SW480 (cell line): ENCODE measurements at regions not wholly inside any gene's neighbourhood (a gene's known extent, or its start where the extent isn't known, plus 50 kb on each side); places are given as distances from the start of the nearest gene placed in this dataset.
"Not testable (repeated sequence)": the region's sequence is repeated elsewhere in the genome, so short reads cannot be mapped to it uniquely, and the experiment has no call there.

Experiments used
- DNase-seq: peaks from one replicate; pipeline ENCODE4 v3.0.0-alpha.2; 2016; ENCODE audit warnings: low spot score

DNA sequence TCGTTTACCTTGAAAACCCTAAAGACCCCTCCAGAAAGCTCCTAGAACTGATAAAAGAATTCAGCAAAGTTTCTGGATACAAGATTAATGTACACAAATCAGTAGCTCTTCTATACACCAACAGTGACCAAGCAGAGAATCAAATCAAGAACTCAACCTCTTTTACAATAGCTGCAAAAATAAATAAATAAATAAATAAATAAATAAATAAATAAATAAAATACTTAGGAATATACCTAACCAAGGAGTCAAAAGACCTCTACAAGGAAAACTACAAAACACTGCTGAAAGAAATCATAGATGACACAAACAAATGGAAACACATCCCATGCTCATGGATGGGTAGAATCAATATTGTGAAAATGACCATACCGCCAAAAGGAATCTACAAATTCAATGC is 186.8 kb upstream of the EOLA2 start:
- DNase-seq, result not testable (repeated sequence)

DNA sequence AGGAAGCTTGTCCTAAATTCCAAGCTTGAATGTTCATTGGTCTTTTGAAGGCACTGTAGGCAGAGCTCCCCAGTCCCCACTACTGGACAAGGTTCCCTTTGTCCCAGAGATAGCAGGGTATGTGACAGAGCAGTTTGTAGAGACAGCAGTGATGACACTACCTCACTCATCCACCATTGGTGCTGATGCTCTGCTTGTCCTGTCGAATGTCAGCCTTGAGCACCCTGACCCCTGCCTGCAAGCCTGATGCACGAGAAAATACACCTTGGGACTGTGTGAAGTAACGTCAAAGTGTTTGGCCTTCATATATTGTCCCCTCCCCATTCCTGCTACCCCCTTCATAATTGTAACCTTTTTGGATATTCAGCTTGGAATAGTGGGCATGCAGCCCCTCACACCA is 188.9 kb upstream of the EOLA2 start:
- DNase-seq, result no peak

DNA sequence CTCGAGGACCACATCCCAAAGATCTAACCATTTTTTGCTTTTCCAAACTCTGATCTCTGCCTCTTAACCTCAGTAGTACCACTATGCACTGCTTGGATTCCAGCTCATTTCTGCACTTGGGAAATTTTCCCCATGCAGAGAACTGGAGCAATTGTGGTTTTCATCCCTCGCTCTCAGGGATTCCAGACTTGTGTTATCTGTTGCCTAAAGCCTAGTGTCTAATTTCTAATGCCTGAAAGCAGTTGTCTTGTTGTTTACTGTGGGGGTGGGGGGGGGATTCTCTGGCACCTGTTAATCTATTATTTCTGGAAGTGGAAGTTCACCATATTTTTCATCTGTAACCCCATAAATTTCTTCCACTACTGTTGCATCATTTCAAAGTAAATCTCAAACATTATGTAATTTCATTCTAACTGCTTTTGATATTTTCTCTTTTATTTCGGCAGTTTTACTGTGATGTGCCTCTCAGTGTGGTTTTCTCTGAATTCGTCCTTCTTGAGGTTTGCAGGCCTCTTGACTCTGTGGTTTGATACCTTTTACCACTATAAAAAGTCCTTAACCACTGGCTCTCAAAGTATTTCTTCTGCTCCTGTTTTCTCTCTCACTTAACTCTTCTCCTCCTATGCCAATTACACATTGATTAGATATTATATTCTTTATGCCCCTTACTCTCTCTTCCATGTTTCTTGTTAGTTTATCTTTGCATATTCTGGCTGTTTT is 205.6 kb upstream of the EOLA2 start:
- DNase-seq, result no peak

DNA sequence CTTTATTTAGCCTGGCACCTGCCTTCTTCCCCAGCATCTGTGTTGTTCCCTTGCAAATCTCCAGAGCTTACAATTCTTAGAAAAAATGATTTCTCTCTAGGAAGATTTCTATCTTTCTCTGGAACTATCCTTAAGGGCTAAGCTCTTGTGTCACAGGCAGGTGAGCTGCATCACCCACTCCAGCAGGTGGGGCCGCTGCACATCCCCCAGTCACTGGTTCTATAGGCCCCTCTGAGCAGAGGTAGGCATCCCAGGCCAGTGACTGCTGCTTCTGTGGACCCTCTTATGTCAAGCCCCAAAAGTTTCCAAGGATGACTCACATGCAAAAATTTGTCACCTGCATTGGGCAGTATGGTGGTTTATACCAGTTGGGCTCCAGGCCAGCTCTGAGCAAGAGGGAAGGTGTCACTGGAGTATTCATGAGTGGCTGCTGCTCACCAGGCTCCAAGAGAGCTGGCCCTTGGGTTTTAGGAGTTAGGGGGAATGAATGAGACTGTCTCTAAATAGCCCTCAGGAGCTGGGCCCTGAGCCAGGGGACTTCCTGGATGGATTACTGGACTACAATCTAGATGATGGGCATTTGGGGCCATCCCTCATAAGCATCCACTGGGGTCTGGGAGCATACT is 208.1 kb upstream of the EOLA2 start:
- peak; percentile 5 for DNase-seq

DNA sequence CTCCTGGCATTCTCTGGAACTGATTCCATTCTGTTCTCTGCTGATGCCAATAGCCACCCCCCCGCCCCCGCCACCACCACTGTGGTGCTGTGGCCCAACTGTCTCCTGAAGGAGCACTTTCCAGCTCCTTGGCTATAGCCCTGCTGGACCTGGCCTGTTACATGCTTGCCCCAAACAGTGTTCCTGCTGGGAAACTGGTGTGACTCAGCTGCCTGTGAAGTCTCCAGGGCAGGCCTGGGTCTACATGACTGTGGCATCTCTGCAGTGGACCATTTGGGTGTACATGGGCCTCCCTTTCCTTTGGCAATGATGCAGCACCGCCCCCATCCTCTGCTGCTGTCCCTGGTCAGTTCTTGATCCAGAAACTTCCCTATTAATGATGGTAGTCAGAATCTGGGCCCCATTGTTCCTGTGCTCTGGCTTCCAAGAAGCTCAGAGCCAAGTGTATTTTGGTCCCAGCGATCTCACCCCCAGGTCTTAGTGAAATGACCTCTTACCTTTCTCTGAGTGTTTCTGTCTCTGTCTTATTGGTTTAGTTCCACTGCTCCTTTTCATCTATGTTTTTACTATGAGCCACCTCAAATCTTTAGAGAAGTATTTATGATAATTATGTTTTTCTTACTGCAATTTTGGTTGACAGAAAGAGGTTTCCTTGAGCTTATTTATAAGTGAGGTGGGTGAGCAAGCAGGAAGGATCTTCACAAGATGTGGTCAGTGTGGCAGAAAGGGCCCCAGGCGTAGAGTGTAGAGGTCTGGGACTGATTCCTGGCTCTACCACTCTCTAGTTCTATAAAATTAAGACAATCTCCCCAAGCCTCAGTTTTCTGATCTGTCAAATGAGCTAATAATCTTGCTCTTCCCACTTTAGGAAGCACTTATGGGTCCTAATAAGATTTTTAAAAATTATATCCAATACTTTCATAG is 210.7 kb upstream of the EOLA2 start:
- no peak for DNase-seq

DNA sequence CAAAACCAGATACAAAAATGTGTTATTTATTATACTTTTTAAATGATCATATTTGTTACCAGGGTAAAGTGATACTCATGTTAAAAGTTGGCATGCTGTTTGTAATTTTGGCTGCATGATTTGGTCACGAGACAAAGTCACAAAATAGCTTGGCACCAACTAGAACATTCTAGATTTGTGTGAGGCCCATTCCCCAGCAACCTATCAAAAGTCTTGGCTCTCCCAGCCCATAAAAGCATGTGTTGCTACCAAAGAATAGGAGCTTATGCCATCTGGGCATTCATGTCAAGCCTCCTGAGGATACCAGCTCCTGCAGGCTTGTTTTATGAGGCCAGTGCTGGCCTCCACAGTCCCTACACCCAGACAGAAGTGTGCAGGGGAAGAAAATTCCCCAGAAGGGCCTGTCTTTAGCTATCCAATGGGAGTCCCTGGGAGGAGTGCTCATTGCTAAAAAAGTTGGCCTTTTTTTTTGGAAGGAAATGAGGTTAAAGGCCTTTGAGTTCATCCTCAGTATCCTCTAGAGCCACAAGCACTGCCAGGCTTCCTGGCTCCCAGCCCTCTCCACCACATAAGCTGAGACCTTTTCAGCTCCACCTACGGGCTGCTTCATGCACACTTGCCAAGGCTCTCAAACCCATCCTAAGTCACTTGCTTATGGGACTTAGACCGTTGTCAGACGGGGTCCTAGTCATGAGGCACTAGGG is 211.9 kb upstream of the EOLA2 start:
- no peak for DNase-seq

DNA sequence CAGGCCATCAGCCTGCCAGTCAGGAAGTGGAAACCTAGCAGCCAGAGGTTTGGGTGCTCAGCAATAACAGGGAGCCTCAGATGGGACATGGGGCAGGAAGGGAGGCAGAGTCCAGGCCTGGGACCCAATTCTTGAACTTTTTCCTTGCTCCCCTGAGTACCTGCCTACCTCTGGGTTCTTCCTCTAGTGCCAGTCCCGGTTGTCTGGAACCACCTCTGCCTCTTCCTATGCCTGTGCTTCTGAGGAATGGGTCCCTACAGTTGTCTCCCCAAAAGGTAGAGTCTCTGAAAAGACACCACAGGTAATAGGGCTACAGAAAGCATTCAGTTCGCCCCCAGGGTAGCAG is 212.4 kb upstream of the MAMLD1 start:
- no peak for DNase-seq

DNA sequence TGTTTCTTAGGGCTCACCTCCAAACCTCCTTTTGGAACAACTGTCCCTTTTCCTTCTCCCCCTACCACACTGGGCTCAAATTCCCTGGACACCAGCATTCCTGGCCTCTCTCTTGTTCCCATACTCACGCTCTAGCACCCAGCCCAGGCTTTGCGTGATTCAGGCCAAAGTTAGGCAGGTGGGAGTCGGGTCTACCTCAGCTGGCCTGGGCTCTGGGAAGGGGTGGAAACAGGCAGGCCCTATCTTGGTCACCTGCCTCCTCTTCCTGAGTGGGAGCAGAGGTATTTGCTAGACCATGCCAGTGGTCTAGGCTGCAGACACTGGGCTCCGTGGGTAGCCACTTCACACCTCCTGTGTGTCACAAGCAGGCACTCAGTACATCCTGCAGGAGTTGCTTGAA is 211.1 kb upstream of the MAMLD1 start:
- no peak for DNase-seq

DNA sequence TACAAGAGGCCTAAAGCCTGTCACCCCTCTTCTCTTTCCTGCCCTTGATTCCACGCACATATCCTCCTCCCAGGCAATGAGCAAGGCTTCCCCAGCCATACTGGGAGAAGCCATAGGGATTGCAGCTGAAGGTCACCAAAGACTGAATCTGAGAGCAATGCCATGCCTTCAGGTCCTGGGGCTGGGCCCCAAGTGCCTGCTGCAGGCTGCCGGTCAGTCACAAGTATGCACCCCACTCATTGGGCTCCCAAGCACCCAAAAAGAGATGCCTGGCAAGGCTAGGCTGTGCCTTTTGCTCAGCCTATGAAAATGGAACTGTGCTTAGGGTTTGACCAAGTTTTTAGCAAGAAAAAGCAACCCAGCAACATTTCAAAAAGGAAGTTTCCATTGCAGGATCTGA is 210.6 kb upstream of the MAMLD1 start:
- DNase-seq, result no peak

DNA sequence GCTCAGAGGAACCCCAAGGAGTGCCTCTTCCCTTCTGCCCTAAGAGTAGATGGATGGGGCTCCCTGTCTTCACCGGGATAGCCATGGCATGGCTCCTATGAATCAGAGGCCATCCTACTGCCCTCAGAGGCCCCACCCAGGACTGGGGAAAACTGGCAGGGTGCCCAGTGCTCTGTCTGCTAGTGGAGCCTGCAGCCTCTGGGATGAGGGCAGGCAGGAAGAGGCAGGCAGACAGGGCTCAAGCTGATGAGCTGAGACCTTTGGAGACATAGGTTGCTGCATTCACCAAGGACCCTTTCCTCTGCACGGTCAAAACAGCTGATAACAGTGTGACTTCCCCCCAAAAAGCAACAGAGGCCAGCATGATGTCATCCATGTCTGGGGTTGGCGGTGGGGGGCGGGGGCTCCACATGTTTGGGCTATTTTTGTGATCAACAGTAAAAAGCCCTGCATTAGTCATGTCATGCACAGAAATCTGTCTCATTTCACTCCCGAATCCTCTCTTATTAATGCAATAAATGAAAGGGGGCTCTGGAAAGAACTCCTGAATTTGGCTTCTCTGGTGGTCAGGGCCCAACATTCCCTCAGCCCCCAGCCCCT is 207.6 kb upstream of the MAMLD1 start:
- DNase-seq, result peak; percentile 45

DNA sequence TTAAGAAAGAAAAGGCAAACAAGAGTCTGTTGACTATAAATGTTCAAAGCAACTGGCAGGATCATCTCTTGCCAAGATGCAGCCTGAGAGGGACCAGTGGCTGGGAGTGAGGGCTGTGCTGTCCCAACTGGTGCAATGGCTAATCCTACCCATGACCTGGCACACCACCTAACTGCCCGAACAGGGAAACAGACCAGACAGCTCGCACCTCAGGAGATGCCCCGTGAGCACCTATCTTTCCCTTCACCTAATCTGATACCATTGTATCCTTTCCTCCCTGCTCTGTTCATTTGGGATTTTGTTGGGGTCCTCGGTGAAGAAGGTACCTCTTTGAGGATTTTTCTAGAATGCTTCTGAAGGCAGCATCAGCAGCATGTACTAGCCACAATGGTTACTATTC is 206.5 kb upstream of the MAMLD1 start:
- no peak for DNase-seq

DNA sequence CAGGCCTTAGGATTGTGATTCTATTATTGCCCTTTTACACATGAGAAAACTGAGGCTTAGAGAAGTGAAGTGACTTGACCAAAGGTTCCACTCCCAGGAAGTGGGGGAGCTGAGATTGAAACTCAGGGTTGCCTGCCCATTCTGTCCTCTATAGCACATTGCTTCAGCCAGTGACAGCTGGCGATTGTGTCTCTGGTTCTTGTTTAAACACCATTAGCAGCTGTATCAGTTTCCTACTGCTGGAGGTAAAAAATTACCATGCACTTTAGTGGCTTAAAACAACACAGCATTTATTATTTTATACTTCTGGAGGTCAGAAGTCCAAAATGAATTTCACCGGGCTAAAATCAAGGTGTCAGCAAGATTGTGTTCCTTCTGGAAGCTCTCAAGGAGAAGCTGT is 205.8 kb upstream of the MAMLD1 start:
- no peak for DNase-seq

DNA sequence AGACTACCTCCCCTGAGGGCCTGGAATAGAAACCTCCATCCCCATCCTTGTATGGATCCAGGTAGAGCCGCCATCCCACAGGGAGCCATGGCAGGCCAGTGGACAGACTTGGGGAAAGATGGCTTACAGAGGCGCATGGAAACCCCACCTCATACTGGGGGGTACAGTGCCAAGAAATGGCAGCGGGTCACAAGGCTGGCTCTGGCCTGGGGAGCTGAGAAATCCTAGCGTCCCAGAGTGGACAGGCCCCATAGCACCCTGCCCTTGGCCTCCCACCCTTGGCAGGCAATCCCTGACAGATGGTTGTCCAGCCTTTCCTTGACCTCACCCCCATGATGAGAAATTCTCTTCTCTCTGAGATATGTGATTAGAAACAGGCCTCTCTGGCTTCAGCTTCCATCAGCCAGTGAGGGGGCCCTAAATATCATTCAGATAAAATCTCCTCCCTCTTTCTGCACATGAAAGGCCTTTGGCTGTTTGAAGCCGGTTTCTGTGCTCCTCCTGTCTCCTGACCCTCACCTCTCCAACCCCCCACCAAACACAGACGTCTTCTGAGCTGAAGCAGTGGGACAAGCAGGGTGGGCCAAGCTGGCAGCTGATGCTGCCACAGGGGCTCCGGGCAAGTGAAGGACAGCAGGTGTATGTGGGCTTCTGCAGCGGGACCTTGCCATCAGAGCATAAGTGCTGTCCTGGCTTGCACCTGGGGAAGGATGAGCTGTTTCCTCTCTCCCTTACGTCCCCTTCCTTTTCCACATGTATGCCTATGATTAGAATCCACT is 204.4 kb upstream of the MAMLD1 start:
- no peak for DNase-seq

DNA sequence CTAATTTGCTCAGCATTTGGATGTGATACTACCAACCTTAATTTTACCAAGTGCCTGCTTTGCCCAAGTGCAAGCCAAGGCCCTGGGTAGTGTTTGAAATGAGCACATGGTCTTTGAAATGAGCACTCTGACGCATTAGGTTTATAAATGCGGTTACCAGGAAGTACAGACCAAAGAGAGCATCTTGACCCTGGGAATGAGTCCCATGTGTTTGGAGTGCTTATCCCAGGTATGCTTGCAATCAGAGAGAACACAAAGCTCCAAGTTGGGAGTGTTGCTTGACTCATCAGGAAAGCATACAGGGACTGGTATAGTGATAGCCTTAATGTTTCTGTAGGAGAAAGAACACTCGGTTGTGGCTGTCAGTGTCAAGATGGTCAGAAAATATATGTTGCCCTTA is 203.6 kb upstream of the MAMLD1 start:
- DNase-seq, result no peak

DNA sequence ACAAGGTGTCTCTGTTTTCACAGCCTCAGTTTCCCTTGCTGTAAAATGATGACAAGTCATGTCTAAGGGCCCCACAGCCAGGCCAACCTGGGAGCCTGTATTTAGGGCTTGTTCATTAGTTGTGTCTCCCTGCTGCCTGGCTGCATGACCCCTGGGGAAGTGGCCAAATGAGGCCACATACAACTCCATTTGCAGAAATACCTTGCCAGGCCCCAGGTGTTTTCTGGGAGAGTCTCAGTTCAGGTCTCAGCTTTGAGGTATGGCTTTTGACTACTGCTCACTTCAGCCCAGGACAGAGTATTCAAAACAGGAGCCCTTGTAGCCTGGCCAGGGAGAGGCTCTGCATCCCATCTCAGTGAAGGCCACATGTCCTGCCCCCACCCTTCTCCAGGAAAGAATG is 202.5 kb upstream of the MAMLD1 start:
- DNase-seq, result no peak

DNA sequence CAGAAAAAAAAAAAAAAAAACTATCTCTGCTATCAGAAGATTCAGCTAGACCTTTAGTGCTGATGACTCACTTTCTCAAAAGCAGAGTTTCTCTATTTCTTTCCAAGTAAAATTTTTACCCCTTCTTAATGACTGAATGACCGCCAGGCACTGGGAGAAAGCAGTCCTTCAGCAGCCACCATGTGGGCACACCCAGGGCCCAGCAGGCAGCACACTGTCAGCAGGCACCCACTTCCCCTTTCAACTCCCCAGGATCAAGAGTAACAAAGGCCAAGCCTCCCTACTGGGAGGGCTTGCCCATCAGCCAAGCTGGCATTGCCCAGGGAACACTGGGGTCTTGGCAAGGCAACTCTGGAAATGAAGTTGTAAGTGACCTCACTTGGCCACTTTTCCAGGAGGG is 201.9 kb upstream of the MAMLD1 start:
- DNase-seq, result no peak

DNA sequence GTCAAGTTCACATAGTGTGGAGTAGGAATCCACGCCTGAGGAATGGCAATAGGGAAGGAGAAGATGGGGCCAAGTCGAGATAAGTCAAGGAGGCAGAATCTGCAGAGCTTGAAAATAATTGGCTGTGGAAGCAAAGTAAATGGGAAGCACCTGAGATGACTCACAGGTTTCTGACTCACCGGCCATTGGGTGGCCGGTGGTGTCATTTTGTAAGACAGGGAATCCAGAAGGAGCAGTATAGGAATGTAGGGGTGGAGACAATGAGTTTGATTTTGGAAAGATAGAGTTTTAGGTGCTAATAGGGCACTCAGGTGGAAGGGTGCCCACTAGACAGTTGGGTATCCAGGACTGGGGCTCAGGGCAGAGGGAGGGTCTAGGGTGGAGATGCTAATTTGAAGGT is 201.0 kb upstream of the MAMLD1 start:
- DNase-seq, result peak; percentile 35

DNA sequence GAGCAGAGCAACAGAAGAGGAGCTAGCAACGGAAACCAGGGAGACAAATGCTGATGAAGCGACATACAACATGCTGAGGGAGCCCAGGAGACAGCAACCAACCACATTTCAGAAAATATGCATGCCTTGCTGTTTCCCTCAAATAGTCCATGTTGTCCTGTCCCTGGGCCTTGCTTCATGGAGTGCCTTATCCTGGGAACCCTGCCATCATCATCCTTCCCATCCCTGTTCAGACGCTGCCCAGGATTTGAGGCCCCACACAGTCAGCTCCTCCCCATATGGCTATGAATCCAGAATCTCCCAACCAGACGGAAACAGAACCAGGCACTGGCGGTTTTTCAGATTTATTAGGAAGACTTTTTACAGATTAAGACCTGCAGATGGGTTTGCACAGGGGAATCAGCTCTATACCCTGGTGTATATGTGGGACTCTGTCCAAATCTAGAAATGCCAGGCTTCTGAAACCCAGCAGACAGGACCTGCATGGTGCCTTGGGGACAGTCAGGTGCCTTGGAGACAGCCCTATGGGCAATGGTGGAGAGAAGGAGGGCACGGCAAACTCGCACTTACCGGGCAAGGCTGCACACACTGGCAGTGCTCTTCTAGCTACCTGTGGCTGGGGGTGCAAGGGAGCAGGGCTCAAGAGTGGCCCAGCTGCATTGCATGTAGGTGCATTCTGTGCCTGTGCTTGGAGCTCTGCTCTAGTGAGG is 199.7 kb upstream of the MAMLD1 start:
- DNase-seq, result no peak

DNA sequence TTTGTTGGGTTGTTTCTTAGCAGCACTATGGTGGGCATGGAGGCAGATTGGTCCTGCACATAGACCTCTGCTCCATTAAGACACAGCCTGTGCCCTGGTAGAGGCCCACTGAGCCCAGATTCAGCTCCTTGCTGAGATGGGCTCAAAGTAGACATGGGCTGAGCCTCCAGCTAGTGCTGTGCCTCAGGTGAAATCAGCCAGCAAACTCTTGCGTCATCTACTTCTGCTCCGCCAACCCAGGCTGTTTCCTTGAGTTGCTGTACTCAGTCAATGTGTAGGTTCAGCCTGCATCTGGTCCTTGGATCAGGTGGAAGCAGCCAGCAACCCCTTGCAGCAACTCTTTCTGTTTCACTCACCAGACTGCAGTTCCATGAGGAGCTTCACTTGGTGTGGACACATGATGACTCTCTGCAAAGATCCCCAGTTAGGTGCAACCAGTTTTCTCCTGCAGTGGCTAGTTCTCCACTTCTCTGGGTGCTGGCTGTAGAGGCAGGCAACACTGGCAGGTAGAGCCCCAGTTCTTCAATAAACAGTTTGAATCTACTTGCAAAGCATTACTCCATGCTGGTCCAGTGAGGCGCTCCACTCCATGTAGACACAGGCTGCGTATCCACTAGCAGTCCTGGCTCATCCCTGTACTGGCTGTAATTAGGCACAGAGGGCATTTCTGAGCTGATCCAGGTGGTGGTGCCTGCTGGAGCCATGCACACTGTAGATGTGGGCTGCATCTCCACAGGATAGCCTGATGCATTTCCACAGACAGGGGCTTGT is 199.0 kb upstream of the MAMLD1 start:
- no peak for DNase-seq
